K562 (cell line): ENCODE measurements at regions not wholly inside any gene's neighbourhood (a gene's known extent, or its start where the extent isn't known, plus 50 kb on each side); places are given as distances from the start of the nearest gene placed in this dataset.

Experiments used
- ATAC-seq: fragments of 200-7000 bp; cut with Tn5 transposase; 3 replicates; pipeline ENCODE4 v1.9.1; 2020; ENCODE audit warnings: moderate library complexity
- BruUV-seq: library from RNA; stranded (reverse); fragments of 400-500 nt; replicated peaks from 2 replicates; lab custom pipeline; 2021; lab: Mats Ljungman, UMichigan
- CTCF ChIA-PET: fragments of 300-600 bp; formaldehyde crosslinking; extraction: SDS; loops from one replicate; lab custom pipeline; 2021; ENCODE audit warnings: low intra/inter-chr PET ratio; lab: Yijun Ruan, JAX
- POLR2A ChIA-PET: fragments of 300-600, 350-650 bp; sonication (Branson Sonifier 250); formaldehyde crosslinking; extraction: SDS; loops from one replicate; lab custom pipeline; 2021; ENCODE audit warnings: antibody characterized with exemption, inconsistent platforms; lab: Yijun Ruan, JAX
- DNase-seq, 4 experiments: peaks; one replicate each; pipeline versions ENCODE4 v3.0.0 to v3.0.0-alpha.2; 2011 to 2018; ENCODE audit warnings: low spot score in 3 of 4, mixed read lengths in 3 of 4; ENCODE audit errors: extremely low read depth in 1 of 4
- FAIRE-seq: peaks from 2 replicates; lab custom pipeline; 2011; peaks lifted over from hg19 to GRCh38; lab: Jason Lieb, UNC
- H2AFZ ChIP-seq: 2 replicates; pipeline ENCODE4 v1.6.0; 2011; ENCODE audit warnings: low read depth, low read length, control low read depth, inconsistent platforms
- H3K27ac ChIP-seq: fragments of 200-600 bp; 3 replicates; pipeline ENCODE4 v1.8.0; 2011; ENCODE audit warnings: low read depth, mild to moderate bottlenecking, control low read depth, inconsistent platforms, low read length, moderate library complexity, mixed read lengths; ENCODE audit errors: extremely low read depth
- H3K27me3 ChIP-seq, 2 experiments: fragments of 300-600 bp in 1 of 2; 2 replicates in 1 of 2; 3 replicates in 1 of 2; pipeline versions ENCODE4 v1.6.0 to v1.8.0; 2011; ENCODE audit warnings: inconsistent platforms in 2 of 2, low read length in 2 of 2, mild to moderate bottlenecking in 1 of 2, mixed read lengths in 1 of 2, moderate library complexity in 1 of 2; ENCODE audit not compliant: control insufficient read depth in 2 of 2, insufficient read depth in 2 of 2
- H3K36me3 ChIP-seq: fragments of 300-600 bp; 3 replicates; pipeline ENCODE4 v1.8.0; 2011; ENCODE audit warnings: mild to moderate bottlenecking, low read length, inconsistent platforms; ENCODE audit not compliant: control insufficient read depth, insufficient read depth
- H3K4me1 ChIP-seq, 2 experiments: fragments of 200-600 bp in 1 of 2; replicated peaks in 1 of 2; 2 replicates in 1 of 2; 3 replicates in 1 of 2; pipeline versions ENCODE4 v1.5.1 to v1.8.0; 2011; ENCODE audit warnings: inconsistent platforms in 2 of 2, low read length in 2 of 2, mild to moderate bottlenecking in 1 of 2, mixed read lengths in 1 of 2, moderate library complexity in 1 of 2; ENCODE audit not compliant: control insufficient read depth in 2 of 2, insufficient read depth in 2 of 2
- H3K4me2 ChIP-seq: 2 replicates; pipeline ENCODE4 v1.6.1; 2011; ENCODE audit warnings: low read length, control low read depth, inconsistent platforms, mixed read lengths; ENCODE audit not compliant: insufficient read depth
- H3K4me3 ChIP-seq: fragments of 200-600 bp; sonication (generic), shearing (Covaris generic); 2 replicates; pipeline ENCODE4 v1.5.1; 2016; ENCODE audit warnings: control low read depth, inconsistent platforms
- H3K79me2 ChIP-seq: fragments of 200-600 bp; 3 replicates; pipeline ENCODE4 v1.8.0; 2011; ENCODE audit warnings: low read length, inconsistent platforms; ENCODE audit not compliant: control insufficient read depth, insufficient read depth
- H3K9ac ChIP-seq, 2 experiments: 2 replicates each; pipeline versions ENCODE4 v1.6.0 to v1.6.1; 2011; ENCODE audit warnings: low read depth in 2 of 2, low read length in 2 of 2, control low read depth in 1 of 2, inconsistent platforms in 1 of 2, mild to moderate bottlenecking in 1 of 2, mixed read lengths in 1 of 2; ENCODE audit not compliant: insufficient read depth in 1 of 2
- H3K9me1 ChIP-seq: one replicate; pipeline ENCODE4 v1.6.0; 2011; ENCODE audit warnings: inconsistent platforms, mild to moderate bottlenecking, low read length, moderate library complexity; ENCODE audit not compliant: control insufficient read depth, insufficient read depth
- H3K9me3 ChIP-seq: replicated peaks from 2 replicates; pipeline ENCODE4 v1.5.1; 2011; ENCODE audit warnings: low read depth, low read length, inconsistent platforms; ENCODE audit not compliant: control insufficient read depth, insufficient read depth
- H4K20me1 ChIP-seq: replicated peaks from 2 replicates; pipeline ENCODE4 v1.6.1; 2011; ENCODE audit warnings: low read length, inconsistent platforms, mixed read lengths; ENCODE audit not compliant: control insufficient read depth, insufficient read depth
- CTCF ChIP-seq, 3 experiments: IDR thresholded peaks in 2 of 3; conservative IDR thresholded peaks in 1 of 3; 2 replicates each; pipeline ENCODE4 v1.5.1; 2011 to 2012; ENCODE audit warnings: low read length in 3 of 3, mild to moderate bottlenecking in 3 of 3, control low read depth in 2 of 3, improper control_type of control experiment in 1 of 3, inconsistent platforms in 1 of 3, low read depth in 1 of 3, mixed read lengths in 1 of 3, moderate library complexity in 1 of 3; ENCODE audit not compliant: insufficient read depth in 2 of 3
- ESRRB ChIP-seq: fragments of 250-450 bp; sonication (Bioruptor Pico); IDR thresholded peaks from 2 replicates; pipeline ENCODE4 v1.5.0; 2020; ENCODE audit warnings: mild to moderate bottlenecking, moderate library complexity, borderline replicate concordance
- FOXA1 ChIP-seq: fragments of 450-650 bp; IDR thresholded peaks from 2 replicates; pipeline ENCODE4 v1.6.1; 2016; ENCODE audit warnings: mild to moderate bottlenecking, borderline replicate concordance
- GTF2E2 ChIP-seq: fragments of 200-800 bp; sonication (Bioruptor generic); IDR thresholded peaks from 2 replicates; pipeline ENCODE4 v1.6.1; 2016; ENCODE audit warnings: missing genetic modification characterization, missing compliant biosample characterization
- HMGXB4 ChIP-seq: sonication (generic); formaldehyde crosslinking; IDR thresholded peaks from 2 replicates; pipeline ENCODE4 v1.8.1; 2023; ENCODE audit warnings: mild to moderate bottlenecking, missing genetic modification reagents
- HNRNPUL1 ChIP-seq: fragments of 200-400 bp; formaldehyde crosslinking; IDR thresholded peaks from 2 replicates; pipeline ENCODE4 v1.6.1; 2017; ENCODE audit warnings: low read length
- HOMEZ ChIP-seq: fragments of 250-450 bp; sonication (Bioruptor Pico); IDR thresholded peaks from 2 replicates; pipeline ENCODE4 v1.4.0; 2020; ENCODE audit warnings: mild to moderate bottlenecking, moderate library complexity
- MAFF ChIP-seq: IDR thresholded peaks from 2 replicates; pipeline ENCODE4 v1.6.1; 2012; ENCODE audit warnings: low read length, improper control_type of control experiment
- PATZ1 ChIP-seq: fragments of 250-450 bp; sonication (Bioruptor Pico); IDR thresholded peaks from 2 replicates; pipeline ENCODE4 v1.5.0; 2020; ENCODE audit warnings: mild to moderate bottlenecking, borderline replicate concordance
- SIRT6 ChIP-seq: IDR thresholded peaks from one replicate; pipeline ENCODE4 v1.6.1; 2012; ENCODE audit warnings: low read depth, mild to moderate bottlenecking, control low read depth, inconsistent platforms, low read length, moderate library complexity
- SIX5 ChIP-seq, 2 experiments: IDR thresholded peaks; 2 replicates each; pipeline ENCODE4 v1.6.1; 2011; ENCODE audit warnings: low read length in 2 of 2, borderline replicate concordance in 1 of 2, low read depth in 1 of 2, mild to moderate bottlenecking in 1 of 2, moderate library complexity in 1 of 2; ENCODE audit not compliant: insufficient read depth in 1 of 2
- THRA ChIP-seq: fragments of 450-650 bp; IDR thresholded peaks from 2 replicates; pipeline ENCODE4 v1.6.1; 2017; ENCODE audit warnings: mild to moderate bottlenecking, moderate library complexity
- ZNF24 ChIP-seq: fragments of 450-650 bp; IDR thresholded peaks from 2 replicates; pipeline ENCODE4 v1.6.1; 2016
- ZNF57 ChIP-seq: fragments of 450-650 bp; formaldehyde crosslinking; IDR thresholded peaks from 2 replicates; pipeline ENCODE4 v1.4.0; 2020; ENCODE audit warnings: mild to moderate bottlenecking, moderate library complexity
- ZNF707 ChIP-seq: fragments of 250-450 bp; sonication (Bioruptor Pico); conservative IDR thresholded peaks from 2 replicates; pipeline ENCODE4 v1.8.0; 2022; ENCODE audit warnings: inconsistent platforms, mild to moderate bottlenecking, moderate library complexity
- in situ Hi-C: fragments of 300-500 bp; cut with MboI; formaldehyde crosslinking; loops from 4 replicates; pipeline ENCODE4 v1.15.0; 2018; ENCODE audit warnings: inconsistent platforms, mixed read lengths
- intact Hi-C: fragments of 100-400 bp; cut with micrococcal nuclease; formaldehyde crosslinking; loops from 2 replicates; pipeline ENCODE4 v1.14.2; 2022

GRCh38 chr6:105458084-105458483 lies 55.2 kb upstream of the PREP start:
- BruUV-seq = no TSS peak
- Histone ChIP-seq H3K27me3 (peaks cover 2 to 4% of the 10 kb centered on the region in 2 experiments; a peak in 1 of 5 replicates), H3K4me1 (no peaks in the 10 kb centered on the region), H3K79me2 (no peaks in the 10 kb centered on the region), H2AFZ (no peak overlapping the region), H3K4me3 (no peak overlapping the region), H3K27ac (no peak overlapping the region), H3K36me3 (no peaks in the 10 kb centered on the region), H3K9ac (no peak overlapping the region), H3K4me2 (no peak overlapping the region), H4K20me1 (no peaks in the 10 kb centered on the region), H3K9me3 (no peaks in the 10 kb centered on the region), H3K9me1 (no peaks in the 10 kb centered on the region)
- POLR2A ChIA-PET = no interaction called here
- intact Hi-C loops = no loop called here
- DNase-seq = no peak
- CTCF ChIA-PET = no interaction called here
- in situ Hi-C loops = no loop called here
- FAIRE-seq = no peak
- ATAC-seq = no peak
- TF ChIP-seq MAFF (no peak), FOXA1 (no peak), SIRT6 (no peak), SIX5 (IDR thresholded peaks at IDR 0.05; ENCODE audit: borderline replicate concordance in 1 of 2, insufficient read depth in 1 of 2, low read depth in 1 of 2, low read length in 2 of 2) (no peak), THRA (no peak), PATZ1 (no peak), CTCF (IDR thresholded peaks at IDR 0.05 in 2 of 3, conservative IDR thresholded peaks at IDR 0.05 in 1 of 3; ENCODE audit: insufficient read depth in 2 of 3, low read depth in 1 of 3, low read length in 3 of 3) (no peak), HNRNPUL1 (no peak), HOMEZ (no peak), GTF2E2 (tag) (no peak), ZNF707 (CRISPR knock-in tag) (no peak), ZNF24 (no peak), ZNF57 (CRISPR knock-in tag) (no peak), ESRRB (no peak), HMGXB4 (no peak)
